Endodermal cell (in vitro differentiated cells): ENCODE measurements at regions not wholly inside any gene's neighbourhood (a gene's known extent, or its start where the extent isn't known, plus 50 kb on each side); places are given as distances from the start of the nearest gene placed in this dataset.

Experiments
- DNase-seq: peaks from one replicate; pipeline ENCODE4 v3.0.0-alpha.2; 2017
- H3K27ac ChIP-seq: 2 replicates; pipeline ENCODE4 v1.5.1; 2013; ENCODE audit warnings: mild to moderate bottlenecking, low read depth, low read length, moderate library complexity
- H3K27me3 ChIP-seq: 2 replicates; pipeline ENCODE4 v1.6.1; 2013; ENCODE audit warnings: mild to moderate bottlenecking, low read length, moderate library complexity; ENCODE audit not compliant: insufficient read depth, control insufficient read depth, poor library complexity, severe bottlenecking
- H3K36me3 ChIP-seq: 2 replicates; pipeline ENCODE4 v1.7.0; 2013; ENCODE audit warnings: mild to moderate bottlenecking, low read length, moderate library complexity; ENCODE audit not compliant: control insufficient read depth, insufficient read depth
- H3K4me1 ChIP-seq: one replicate; pipeline ENCODE4 v1.7.0; 2013; ENCODE audit warnings: low read length; ENCODE audit not compliant: control insufficient read depth, insufficient read depth
- H3K4me3 ChIP-seq: 2 replicates; pipeline ENCODE4 v1.5.1; 2013; ENCODE audit warnings: mild to moderate bottlenecking, low read length, moderate library complexity
- H3K9ac ChIP-seq: 2 replicates; pipeline ENCODE4 v1.6.1; 2013; ENCODE audit warnings: mild to moderate bottlenecking, low read length, moderate library complexity; ENCODE audit not compliant: poor library complexity, severe bottlenecking; ENCODE audit errors: extremely low read depth
- H3K9me3 ChIP-seq: 2 replicates; pipeline ENCODE4 v1.6.1; 2013; ENCODE audit warnings: mild to moderate bottlenecking, low read length, moderate library complexity; ENCODE audit not compliant: control insufficient read depth
- H3K27ac Mint-ChIP-seq: 2 replicates; pipeline ENCODE4 v1.8.0; 2020; ENCODE audit warnings: mixed read lengths
- H3K27me3 Mint-ChIP-seq: 2 replicates; pipeline ENCODE4 v1.8.0; 2021; ENCODE audit warnings: mild to moderate bottlenecking, mixed read lengths; ENCODE audit not compliant: insufficient read depth
- H3K36me3 Mint-ChIP-seq: 2 replicates; pipeline ENCODE4 v1.8.0; 2020; ENCODE audit warnings: low read depth, mixed read lengths
- H3K4me1 Mint-ChIP-seq: 2 replicates; pipeline ENCODE4 v1.8.0; 2020; ENCODE audit warnings: mixed read lengths
- H3K4me3 Mint-ChIP-seq: 2 replicates; pipeline ENCODE4 v1.8.0; 2020; ENCODE audit warnings: mild to moderate bottlenecking, moderate library complexity, mixed read lengths
- H3K9me3 Mint-ChIP-seq: 2 replicates; pipeline ENCODE4 v1.8.0; 2020; ENCODE audit warnings: mild to moderate bottlenecking, mixed read lengths
- WGBS, 2 experiments: methylation state at CpG; one replicate each; pipeline versions ENCODE4 v1.1.5 to v1.1.7; 2013; ENCODE audit warnings: missing lambda C conversion rate in 2 of 2, mixed read lengths in 1 of 2; ENCODE audit not compliant: insufficient coverage in 1 of 2, insufficient read length in 1 of 2; 5-methylcytosine and 5-hydroxymethylcytosine counted together
- TF ChIP-seq, protein P1 (sequence below): fragments of 200-600 bp; sonication (generic); conservative IDR thresholded peaks from 2 replicates; pipeline ENCODE4 v1.5.0; 2021; ENCODE audit warnings: antibody characterized with exemption, mild to moderate bottlenecking

DNA sequence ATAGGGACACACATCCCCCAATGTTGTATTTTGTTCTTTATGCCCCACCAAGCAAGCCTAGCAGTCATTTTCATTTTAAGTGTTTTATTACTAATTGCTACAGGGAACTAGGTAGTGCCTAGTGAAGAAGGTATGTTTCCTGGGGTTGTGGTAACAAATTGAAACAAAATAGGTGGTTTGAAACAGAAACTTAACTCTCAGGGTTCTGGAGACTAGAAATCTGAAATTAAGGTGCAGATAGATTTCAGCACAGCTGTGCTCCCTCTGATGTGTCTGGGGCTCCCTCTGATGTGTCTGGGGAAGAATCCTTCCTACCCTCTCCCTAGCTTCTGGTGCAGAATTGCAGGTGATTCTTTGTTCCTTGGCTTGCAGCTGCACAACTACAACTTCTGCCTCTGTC, 390.1 kb downstream of the ZFHX3 start:
- Histone ChIP-seq H3K27ac (no peak overlapping the region), H3K9me3 (peaks cover 14% of the 10 kb centered on the region), H3K4me1 (no peaks in the 10 kb centered on the region), H3K9ac (no peak overlapping the region), H3K4me3 (no peak overlapping the region), H3K36me3 (no peaks in the 10 kb centered on the region), H3K27me3 (no peaks in the 10 kb centered on the region)
- DNase-seq: no peak
- TF ChIP-seq, protein P1, sequence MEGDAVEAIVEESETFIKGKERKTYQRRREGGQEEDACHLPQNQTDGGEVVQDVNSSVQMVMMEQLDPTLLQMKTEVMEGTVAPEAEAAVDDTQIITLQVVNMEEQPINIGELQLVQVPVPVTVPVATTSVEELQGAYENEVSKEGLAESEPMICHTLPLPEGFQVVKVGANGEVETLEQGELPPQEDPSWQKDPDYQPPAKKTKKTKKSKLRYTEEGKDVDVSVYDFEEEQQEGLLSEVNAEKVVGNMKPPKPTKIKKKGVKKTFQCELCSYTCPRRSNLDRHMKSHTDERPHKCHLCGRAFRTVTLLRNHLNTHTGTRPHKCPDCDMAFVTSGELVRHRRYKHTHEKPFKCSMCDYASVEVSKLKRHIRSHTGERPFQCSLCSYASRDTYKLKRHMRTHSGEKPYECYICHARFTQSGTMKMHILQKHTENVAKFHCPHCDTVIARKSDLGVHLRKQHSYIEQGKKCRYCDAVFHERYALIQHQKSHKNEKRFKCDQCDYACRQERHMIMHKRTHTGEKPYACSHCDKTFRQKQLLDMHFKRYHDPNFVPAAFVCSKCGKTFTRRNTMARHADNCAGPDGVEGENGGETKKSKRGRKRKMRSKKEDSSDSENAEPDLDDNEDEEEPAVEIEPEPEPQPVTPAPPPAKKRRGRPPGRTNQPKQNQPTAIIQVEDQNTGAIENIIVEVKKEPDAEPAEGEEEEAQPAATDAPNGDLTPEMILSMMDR: no peak
- Mint-ChIP-seq H3K4me1 (no peaks in the 10 kb centered on the region), H3K36me3 (peaks cover 5% of the 10 kb centered on the region), H3K9me3 (peaks cover 12% of the 10 kb centered on the region), H3K4me3 (no peak overlapping the region), H3K27me3 (no peaks in the 10 kb centered on the region), H3K27ac (no peak overlapping the region)

GRCh38 chr16:72657164-72657563, 390.8 kb downstream of the ZFHX3 start:
- Mint-ChIP-seq H3K36me3 (peaks cover 7% of the 10 kb centered on the region), H3K9me3 (peaks cover 15% of the 10 kb centered on the region), H3K27me3 (no peaks in the 10 kb centered on the region), H3K4me1 (no peaks in the 10 kb centered on the region), H3K4me3 (no peak overlapping the region), H3K27ac (no peak overlapping the region)
- no peaks in the 10 kb centered on the region for H3K4me1 ChIP-seq
- H3K27me3 ChIP-seq: no peaks in the 10 kb centered on the region
- WGBS, 2 experiments: 93% methylated on average over 1 of the region's 1 CpG; no CpG with 5 or more reads in 1 of the 2 experiments
- DNase-seq: no peak
- no peak overlapping the region for H3K4me3 ChIP-seq
- H3K9me3 ChIP-seq: peaks cover 14% of the 10 kb centered on the region
- TF ChIP-seq, protein P1: no peak
- no peaks in the 10 kb centered on the region for H3K36me3 ChIP-seq
- no peak overlapping the region for H3K9ac ChIP-seq
- H3K27ac ChIP-seq: no peak overlapping the region

- TF ChIP-seq, protein P1: no peak
- H3K27ac Mint-ChIP-seq: no peak overlapping the region
- peaks cover 9% of the 10 kb centered on the region for H3K9me3 ChIP-seq
- no peaks in the 10 kb centered on the region for H3K36me3 ChIP-seq
- H3K4me1 ChIP-seq: no peaks in the 10 kb centered on the region
- no peak overlapping the region for H3K4me3 ChIP-seq
- H3K27me3 Mint-ChIP-seq: no peaks in the 10 kb centered on the region
- peaks cover 16% of the 10 kb centered on the region for H3K9me3 Mint-ChIP-seq
- H3K4me1 Mint-ChIP-seq: peaks cover under 1% of the 10 kb centered on the region
- no peak overlapping the region for H3K27ac ChIP-seq
- H3K36me3 Mint-ChIP-seq: peaks cover 10% of the 10 kb centered on the region
- H3K4me3 Mint-ChIP-seq: no peak overlapping the region
- no peak for DNase-seq
- H3K27me3 ChIP-seq: no peaks in the 10 kb centered on the region
- H3K9ac ChIP-seq: no peak overlapping the region
These were observed 393.4 kb downstream of the ZFHX3 start for GRCh38 chr16:72654535-72654934.
